ENCODE measurements at regions not wholly inside any gene's neighbourhood (a gene's known extent, or its start where the extent isn't known, plus 50 kb on each side); places are given as distances from the start of the nearest gene placed in this dataset.
"Not testable (repeated sequence)": the region's sequence is repeated elsewhere in the genome, so short reads cannot be mapped to it uniquely, and the experiment has no call there.

DNA sequence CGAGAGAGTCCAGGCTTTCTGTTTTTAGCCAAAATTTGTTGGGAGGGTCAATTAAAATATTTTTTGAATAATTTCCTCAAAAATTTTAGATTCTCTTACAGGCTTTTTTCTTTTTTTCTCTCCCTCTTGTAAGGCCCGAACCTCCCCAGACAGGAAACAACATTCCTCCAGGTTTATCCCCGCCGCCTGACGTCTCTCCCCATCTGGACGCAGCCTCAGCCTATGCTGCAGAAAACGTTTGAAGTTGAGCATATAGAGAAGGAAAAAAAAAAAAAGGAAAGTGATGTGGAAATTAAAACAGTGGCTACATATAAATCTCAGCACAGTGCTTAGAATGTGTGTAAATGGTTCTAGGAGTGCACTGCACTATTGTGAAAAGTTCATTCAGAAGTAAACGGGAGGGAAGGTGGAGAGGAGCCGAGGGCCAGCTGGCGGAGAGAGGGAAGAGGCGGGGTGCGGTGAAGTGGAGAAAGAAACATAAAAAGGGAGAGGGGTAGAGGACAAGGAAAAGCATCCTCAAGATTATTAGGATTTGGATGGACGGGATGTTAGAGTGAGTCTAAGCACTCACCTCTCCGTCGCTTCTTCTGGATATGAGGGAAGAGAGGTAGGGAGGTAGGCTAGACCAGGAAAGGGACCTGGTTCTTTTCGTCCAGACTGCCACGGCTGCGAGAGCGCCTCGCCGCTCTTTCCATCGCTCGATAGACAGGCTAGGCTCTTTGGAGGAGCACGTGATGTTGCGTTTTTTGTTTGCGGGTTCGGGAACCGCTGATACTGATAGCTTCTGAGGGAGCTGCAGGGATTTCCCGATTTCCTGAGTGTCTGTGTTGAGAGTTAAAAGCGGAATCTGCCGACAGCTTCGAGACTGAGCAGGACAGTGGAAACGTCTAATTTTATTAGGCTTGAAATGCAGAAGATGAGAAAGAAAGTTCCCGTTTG lies 98.7 kb downstream of the TRIM27 start:
- TF ChIP-seq, protein P1, sequence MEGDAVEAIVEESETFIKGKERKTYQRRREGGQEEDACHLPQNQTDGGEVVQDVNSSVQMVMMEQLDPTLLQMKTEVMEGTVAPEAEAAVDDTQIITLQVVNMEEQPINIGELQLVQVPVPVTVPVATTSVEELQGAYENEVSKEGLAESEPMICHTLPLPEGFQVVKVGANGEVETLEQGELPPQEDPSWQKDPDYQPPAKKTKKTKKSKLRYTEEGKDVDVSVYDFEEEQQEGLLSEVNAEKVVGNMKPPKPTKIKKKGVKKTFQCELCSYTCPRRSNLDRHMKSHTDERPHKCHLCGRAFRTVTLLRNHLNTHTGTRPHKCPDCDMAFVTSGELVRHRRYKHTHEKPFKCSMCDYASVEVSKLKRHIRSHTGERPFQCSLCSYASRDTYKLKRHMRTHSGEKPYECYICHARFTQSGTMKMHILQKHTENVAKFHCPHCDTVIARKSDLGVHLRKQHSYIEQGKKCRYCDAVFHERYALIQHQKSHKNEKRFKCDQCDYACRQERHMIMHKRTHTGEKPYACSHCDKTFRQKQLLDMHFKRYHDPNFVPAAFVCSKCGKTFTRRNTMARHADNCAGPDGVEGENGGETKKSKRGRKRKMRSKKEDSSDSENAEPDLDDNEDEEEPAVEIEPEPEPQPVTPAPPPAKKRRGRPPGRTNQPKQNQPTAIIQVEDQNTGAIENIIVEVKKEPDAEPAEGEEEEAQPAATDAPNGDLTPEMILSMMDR (IDR thresholded peaks at IDR 0.05; ENCODE audit: extremely low read depth, low read depth, low read length) = no peak
- H3K9me3 ChIP-seq (ENCODE audit: low read depth, low read length) = no peaks in the 10 kb centered on the region
- peaks cover 39% of the 10 kb centered on the region for H3K27me3 ChIP-seq (ENCODE audit: insufficient read depth, low read length)
- no peaks in the 10 kb centered on the region for H3K36me3 ChIP-seq (ENCODE audit: insufficient read depth, low read length)
- peak overlapping the region; percentile 44 for H3K4me3 ChIP-seq (ENCODE audit: insufficient read depth, low read length)
- no peaks in the 10 kb centered on the region for H3K79me2 ChIP-seq (ENCODE audit: insufficient read depth, low read length)
- H3K27ac ChIP-seq (ENCODE audit: low read depth, low read length) = no peak overlapping the region
- no peak for DNase-seq (ENCODE audit: insufficient read length, low spot score, missing footprints)
- peak overlapping the region; percentile 59 for H3K4me2 ChIP-seq (ENCODE audit: insufficient read depth, low read length)
- H2AFZ ChIP-seq (ENCODE audit: low read length) = peak overlapping the region; percentile 7
- no peaks in the 10 kb centered on the region for H3K4me1 ChIP-seq (ENCODE audit: insufficient read depth, low read length)
- no peaks in the 10 kb centered on the region for H4K20me1 ChIP-seq (ENCODE audit: insufficient read depth, low read length)

DNA sequence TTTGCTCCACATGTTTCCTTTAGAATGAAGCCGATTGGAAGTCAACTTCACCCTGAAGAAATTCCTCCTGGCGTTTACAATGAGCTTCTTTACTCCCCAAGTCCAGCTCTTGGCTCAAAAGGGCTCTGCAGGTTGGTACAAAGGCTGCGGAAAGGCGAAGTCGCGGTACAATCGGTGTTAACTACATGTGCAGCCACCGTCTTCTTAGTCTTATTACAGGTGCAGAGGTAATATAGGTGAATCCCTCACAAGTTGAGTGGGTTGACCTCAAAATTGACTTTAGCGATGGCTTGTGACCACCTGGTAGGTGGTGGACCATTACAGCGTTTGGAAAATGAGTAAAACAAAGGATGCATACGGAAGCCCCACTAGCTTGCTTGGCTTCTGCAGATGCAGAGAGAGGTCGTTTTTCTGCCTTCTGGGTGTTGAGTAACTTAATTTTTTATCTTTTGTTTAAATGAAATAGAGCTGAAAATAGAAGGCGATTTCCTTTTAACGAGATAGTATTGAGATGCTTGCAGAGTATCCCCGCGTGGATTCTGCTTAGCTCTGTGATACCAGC lies 98.0 kb downstream of the TRIM27 start:
- Histone ChIP-seq H3K4me2 (ENCODE audit: insufficient read depth, low read length) (peak overlapping the region; percentile 59), H3K9me3 (ENCODE audit: low read depth, low read length) (no peaks in the 10 kb centered on the region)
- TF ChIP-seq, protein P1 (IDR thresholded peaks at IDR 0.05; ENCODE audit: extremely low read depth, low read depth, low read length) = no peak

DNA sequence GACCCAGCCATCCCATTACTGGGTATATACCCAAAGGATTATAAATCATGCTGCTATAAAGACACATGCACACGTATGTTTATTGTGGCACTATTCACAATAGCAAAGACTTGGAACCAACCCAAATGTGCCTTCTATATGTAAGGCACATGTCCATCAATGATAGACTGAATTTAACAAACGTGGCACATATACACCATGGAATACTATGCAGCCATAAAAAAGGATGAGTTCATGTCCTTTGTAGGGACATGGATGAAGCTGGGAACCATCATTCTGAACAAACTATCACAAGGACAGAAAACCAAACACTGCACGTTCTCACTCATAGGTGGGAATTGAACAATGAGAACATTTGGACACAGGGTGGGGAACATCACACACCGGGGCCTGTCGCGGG lies 92.1 kb downstream of the TRIM27 start:
- not testable (repeated sequence) for H3K27me3 ChIP-seq (ENCODE audit: insufficient read depth, low read length); H3K79me2 ChIP-seq (ENCODE audit: insufficient read depth, low read length)

More for the DNA sequence above, 98.0 kb downstream of the TRIM27 start:
- Histone ChIP-seq H2AFZ (ENCODE audit: low read length) (peak overlapping the region; percentile 7), H3K4me3 (ENCODE audit: insufficient read depth, low read length) (no peak overlapping the region), H3K36me3 (ENCODE audit: insufficient read depth, low read length) (no peaks in the 10 kb centered on the region), H4K20me1 (ENCODE audit: insufficient read depth, low read length) (no peaks in the 10 kb centered on the region), H3K4me1 (ENCODE audit: insufficient read depth, low read length) (no peaks in the 10 kb centered on the region), H3K27me3 (ENCODE audit: insufficient read depth, low read length) (peaks cover 39% of the 10 kb centered on the region), H3K27ac (ENCODE audit: low read depth, low read length) (no peak overlapping the region), H3K79me2 (ENCODE audit: insufficient read depth, low read length) (no peaks in the 10 kb centered on the region)
- DNase-seq (ENCODE audit: insufficient read length, low spot score, missing footprints) = no peak

DNA sequence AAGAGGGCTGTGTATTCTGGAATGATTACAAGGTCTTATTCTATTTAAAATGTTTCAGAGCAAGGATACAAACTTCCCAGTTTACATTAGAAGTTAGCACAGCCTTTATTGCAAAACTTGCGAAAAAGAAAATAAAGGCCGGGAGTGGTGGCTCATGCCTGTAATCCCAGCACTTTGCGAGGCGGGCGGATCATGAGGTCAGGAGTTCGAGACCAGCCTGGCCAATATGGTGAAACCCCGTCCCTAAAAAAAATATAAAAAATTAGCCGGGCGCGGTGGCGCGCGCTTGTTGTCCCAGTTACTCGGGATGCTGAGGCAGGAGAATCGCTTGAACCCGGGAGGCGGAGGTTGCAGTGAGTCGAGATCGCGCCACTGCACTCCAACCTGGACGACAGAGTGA lies 87.1 kb downstream of the TRIM27 start:
- not testable (repeated sequence) for H2AFZ ChIP-seq (ENCODE audit: low read length); H3K4me1 ChIP-seq (ENCODE audit: insufficient read depth, low read length); H3K4me3 ChIP-seq (ENCODE audit: insufficient read depth, low read length); H3K36me3 ChIP-seq (ENCODE audit: insufficient read depth, low read length); H3K27ac ChIP-seq (ENCODE audit: low read depth, low read length); DNase-seq (ENCODE audit: insufficient read length, low spot score, missing footprints); H3K9me3 ChIP-seq (ENCODE audit: low read depth, low read length); H4K20me1 ChIP-seq (ENCODE audit: insufficient read depth, low read length); H3K27me3 ChIP-seq (ENCODE audit: insufficient read depth, low read length); H3K79me2 ChIP-seq (ENCODE audit: insufficient read depth, low read length); H3K4me2 ChIP-seq (ENCODE audit: insufficient read depth, low read length)

More for the DNA sequence above, 92.1 kb downstream of the TRIM27 start:
- H3K36me3 ChIP-seq (ENCODE audit: insufficient read depth, low read length); H3K9me3 ChIP-seq (ENCODE audit: low read depth, low read length); DNase-seq (ENCODE audit: insufficient read length, low spot score, missing footprints); H4K20me1 ChIP-seq (ENCODE audit: insufficient read depth, low read length); H3K4me1 ChIP-seq (ENCODE audit: insufficient read depth, low read length); H2AFZ ChIP-seq (ENCODE audit: low read length); H3K4me2 ChIP-seq (ENCODE audit: insufficient read depth, low read length); H3K4me3 ChIP-seq (ENCODE audit: insufficient read depth, low read length); H3K27ac ChIP-seq (ENCODE audit: low read depth, low read length): not testable (repeated sequence)

DNA sequence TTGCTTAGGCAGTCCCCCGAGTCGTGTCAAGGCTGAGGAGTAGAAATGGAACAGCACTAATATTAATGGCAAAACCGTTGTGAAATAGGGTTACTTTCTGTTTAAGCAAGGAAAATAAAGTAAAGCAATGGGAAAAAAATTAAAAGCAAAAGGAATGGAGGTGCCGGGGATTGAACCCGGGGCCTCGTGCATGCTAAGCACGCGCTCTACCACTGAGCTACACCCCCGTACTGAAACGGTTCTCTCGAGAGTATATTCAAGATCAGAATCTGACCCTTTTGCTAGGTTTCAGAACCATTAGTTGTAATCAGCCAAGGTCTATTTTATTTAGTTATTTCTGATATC lies 85.5 kb downstream of the TRIM27 start:
- peak overlapping the region; percentile 49 for H3K27ac ChIP-seq (ENCODE audit: low read depth, low read length)
- peaks cover 5% of the 10 kb centered on the region for H3K4me1 ChIP-seq (ENCODE audit: insufficient read depth, low read length)
- peak; percentile 84 for DNase-seq (ENCODE audit: insufficient read length, low spot score, missing footprints)
- TF ChIP-seq, protein P1 (IDR thresholded peaks at IDR 0.05; ENCODE audit: extremely low read depth, low read depth, low read length) = no peak
- H3K79me2 ChIP-seq (ENCODE audit: insufficient read depth, low read length) = no peaks in the 10 kb centered on the region
- H3K36me3 ChIP-seq (ENCODE audit: insufficient read depth, low read length) = no peaks in the 10 kb centered on the region
- peak overlapping the region; percentile 75 for H3K4me3 ChIP-seq (ENCODE audit: insufficient read depth, low read length)
- peak overlapping the region; percentile 95 for H2AFZ ChIP-seq (ENCODE audit: low read length)
- no peaks in the 10 kb centered on the region for H4K20me1 ChIP-seq (ENCODE audit: insufficient read depth, low read length)
- peak overlapping the region; percentile 84 for H3K4me2 ChIP-seq (ENCODE audit: insufficient read depth, low read length)
- H3K27me3 ChIP-seq (ENCODE audit: insufficient read depth, low read length) = no peaks in the 10 kb centered on the region
- no peaks in the 10 kb centered on the region for H3K9me3 ChIP-seq (ENCODE audit: low read depth, low read length)
